ENCODE measurements at regions not wholly inside any gene's neighbourhood (a gene's known extent, or its start where the extent isn't known, plus 50 kb on each side); places are given as distances from the start of the nearest gene placed in this dataset.
A peak's percentile ranks its signal among the peaks of the same experiment; 100 is the strongest.
"Not testable (repeated sequence)": the region's sequence is repeated elsewhere in the genome, so short reads cannot be mapped to it uniquely, and the experiment has no call there.

GRCh38 chrX:10469-11458, 270.4 kb upstream of the PLCXD1 start:
- DNase-seq (ENCODE audit: extremely low read depth, low read depth); H3K4me3 ChIP-seq (replicated peaks; ENCODE audit: low read depth, low read length): not testable (repeated sequence)

GRCh38 chrX:13821-14443, 267.2 kb upstream of the PLCXD1 start:
- not testable (repeated sequence) for H3K4me3 ChIP-seq (replicated peaks; ENCODE audit: low read depth, low read length); DNase-seq (ENCODE audit: extremely low read depth, low read depth)

GRCh38 chrX:14452-14851, 266.7 kb upstream of the PLCXD1 start:
- DNase-seq (ENCODE audit: extremely low read depth, low read depth): not testable (repeated sequence)
- 0 out of 2 replicates have a peak overlapping the region, but pooled peaks have one; percentile 7 for H3K4me3 ChIP-seq (replicated peaks; ENCODE audit: low read depth, low read length)

GRCh38 chrX:18768-19454, 262.3 kb upstream of the PLCXD1 start:
- not testable (repeated sequence) for H3K4me3 ChIP-seq (replicated peaks; ENCODE audit: low read depth, low read length); DNase-seq (ENCODE audit: extremely low read depth, low read depth)

GRCh38 chrX:19455-19827, 261.7 kb upstream of the PLCXD1 start:
- not testable (repeated sequence) for H3K4me3 ChIP-seq (replicated peaks; ENCODE audit: low read depth, low read length); DNase-seq (ENCODE audit: extremely low read depth, low read depth)

- peak overlapping the region; percentile 13; the same call in 1 of the 2 replicates for H3K4me3 ChIP-seq (replicated peaks; ENCODE audit: low read depth, low read length)
- no peak for DNase-seq (ENCODE audit: extremely low read depth, low read depth)
- no peak for TF ChIP-seq CTCF (IDR thresholded peaks at IDR 0.05; ENCODE audit: low read depth, low read length, missing control alignments)
Observed at GRCh38 chrX:19912-20571, 261.1 kb upstream of the PLCXD1 start.

- H3K4me3 ChIP-seq (replicated peaks; ENCODE audit: low read depth, low read length); DNase-seq (ENCODE audit: extremely low read depth, low read depth): not testable (repeated sequence)
Observed at GRCh38 chrX:24139-24538, 257.0 kb upstream of the PLCXD1 start.
